GM21529 (cell line): ENCODE measurements at regions not wholly inside any gene's neighbourhood (a gene's known extent, or its start where the extent isn't known, plus 50 kb on each side); places are given as distances from the start of the nearest gene placed in this dataset.

Experiments used
- ATAC-seq: cut with Tn5 transposase; IDR thresholded peaks from one replicate; pipeline ENCODE4 v1.9.1; 2021; ENCODE audit not compliant: unreplicated experiment

DNA sequence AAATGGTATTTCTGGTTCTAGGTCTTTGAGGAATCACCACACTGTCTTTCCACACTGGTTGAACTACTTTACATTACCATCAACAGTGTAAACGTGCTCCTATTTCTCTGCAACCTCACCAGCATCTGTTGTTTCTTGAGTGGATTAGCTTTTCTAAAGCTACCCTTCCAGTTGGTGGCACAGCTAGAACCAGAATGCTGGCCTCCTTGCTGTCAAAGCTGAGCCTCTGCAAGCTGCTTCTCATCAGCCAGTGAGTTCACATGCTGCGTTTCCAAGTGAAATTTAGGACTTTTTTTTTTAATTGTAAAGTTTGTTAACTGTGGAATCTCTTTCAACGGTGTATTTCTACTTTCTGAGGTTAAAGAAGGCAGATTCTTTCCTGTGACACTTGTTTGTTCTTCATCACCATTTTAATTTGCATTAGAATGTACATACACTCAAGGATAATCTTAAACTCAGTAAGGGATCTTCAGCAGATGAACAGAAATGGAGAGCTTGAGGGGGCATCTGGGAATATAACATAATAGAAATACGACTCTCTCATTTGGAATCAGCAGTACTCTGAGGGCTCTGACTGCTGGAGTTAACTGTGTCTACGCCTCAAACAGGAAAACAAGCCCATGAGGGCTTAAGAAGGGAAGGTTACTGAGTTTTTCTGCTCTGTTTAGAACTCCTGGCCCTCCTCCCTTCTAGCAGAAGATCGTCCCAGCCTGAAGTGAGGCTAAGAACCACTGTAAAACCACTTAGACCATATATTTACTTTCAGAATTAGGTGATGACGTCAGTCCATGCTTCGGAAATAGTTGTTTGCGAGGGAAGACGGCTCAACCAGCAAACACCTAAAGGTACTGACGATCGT lies 148.4 kb upstream of the FAM20A start:
- no peak for ATAC-seq

GRCh38 chr17:68748381-68748780 lies 147.2 kb upstream of the FAM20A start:
- no peak for ATAC-seq

DNA sequence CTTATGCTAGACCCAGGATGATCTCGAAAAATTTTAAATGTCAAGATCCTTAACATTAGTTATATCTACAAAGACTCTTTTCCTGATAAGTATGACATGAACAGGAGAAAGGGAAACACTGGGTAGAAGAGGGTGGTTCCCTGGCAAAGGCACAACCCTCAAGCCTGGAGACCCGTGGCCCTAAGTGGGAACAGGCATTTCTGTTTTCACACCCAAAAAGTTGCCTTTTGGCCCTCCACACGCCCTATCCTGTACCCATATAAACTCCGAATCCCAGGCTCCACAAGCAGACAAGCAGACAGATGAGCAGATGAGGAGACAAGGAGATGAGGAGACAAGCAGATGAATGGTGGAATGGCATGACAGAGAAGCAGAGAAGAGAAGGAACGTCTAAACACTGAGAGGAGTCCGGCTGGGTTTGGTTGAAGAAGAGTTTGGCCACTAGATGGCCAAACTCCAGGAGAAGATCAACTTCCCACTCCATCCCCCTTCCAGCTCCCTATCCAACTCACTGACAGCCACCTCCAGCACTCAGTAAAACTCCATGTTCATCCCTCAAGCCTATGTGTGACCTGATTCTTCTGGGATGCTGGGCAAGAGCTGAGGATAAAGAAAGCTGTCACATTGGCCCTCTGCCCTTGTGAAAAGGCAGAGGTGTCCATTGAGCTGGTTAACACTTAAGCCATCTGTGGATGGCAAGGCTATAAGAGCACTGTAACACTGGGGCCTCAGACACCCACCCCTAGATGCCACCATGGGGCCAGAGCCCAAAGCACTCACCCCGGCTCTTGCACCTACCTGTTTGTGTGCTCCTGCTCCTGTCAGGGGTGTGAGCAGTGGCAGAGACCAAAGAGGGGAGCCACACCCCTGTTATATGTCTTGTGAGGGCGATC lies 139.6 kb upstream of the FAM20A start:
- ATAC-seq = no peak

GRCh38 chr17:68737761-68738443 lies 136.7 kb upstream of the FAM20A start:
- no peak for ATAC-seq

DNA sequence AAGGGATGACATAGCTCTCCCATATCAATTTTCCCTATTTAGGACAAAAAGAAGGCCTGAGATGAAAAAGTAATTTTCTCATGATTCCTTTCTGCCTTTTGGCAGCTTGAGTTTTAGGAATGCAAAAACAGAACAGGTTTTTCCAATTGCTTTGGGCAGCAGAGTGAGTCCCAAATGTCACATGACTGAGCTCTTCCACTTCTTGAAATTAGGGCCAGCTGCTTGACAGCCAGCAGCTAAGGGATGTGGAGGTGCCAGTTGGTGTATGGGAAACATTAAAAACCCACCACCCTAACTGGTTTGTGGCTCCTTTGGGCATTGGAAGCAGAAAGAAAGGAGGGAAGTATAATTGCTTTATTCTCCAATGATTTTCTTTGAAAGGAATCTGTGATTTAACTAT lies 133.8 kb upstream of the FAM20A start:
- no peak for ATAC-seq

GRCh38 chr17:68734187-68734900 lies 133.2 kb upstream of the FAM20A start:
- no peak for ATAC-seq

GRCh38 chr17:68733241-68734176 lies 132.3 kb upstream of the FAM20A start:
- no peak for ATAC-seq

DNA sequence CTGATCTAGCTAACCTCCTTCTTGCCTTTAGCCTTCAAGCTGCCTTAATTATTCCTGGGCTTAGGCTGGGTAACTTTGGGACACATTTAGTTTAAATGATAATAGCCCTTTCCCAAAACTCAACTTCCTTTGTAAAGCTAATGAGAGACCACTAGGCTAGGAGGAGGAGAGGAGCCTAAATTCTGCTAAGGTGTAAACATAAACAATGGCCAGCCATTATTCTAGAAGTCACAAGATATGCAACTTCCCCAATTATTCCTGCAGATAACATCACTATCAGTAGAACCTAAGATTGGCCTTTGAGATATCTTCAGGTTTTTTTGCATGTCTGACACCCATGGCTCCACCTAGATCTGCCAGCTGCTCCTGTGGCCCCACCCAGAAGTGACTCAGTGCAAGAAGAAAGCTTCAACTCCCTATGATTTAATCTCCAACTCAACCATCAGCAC lies 131.2 kb upstream of the FAM20A start:
- ATAC-seq = no peak

- ATAC-seq = no peak
Observed at GRCh38 chr17:68731465-68731864, 130.3 kb upstream of the FAM20A start.

GRCh38 chr17:68719431-68719830 lies 118.3 kb upstream of the FAM20A start:
- no peak for ATAC-seq

DNA sequence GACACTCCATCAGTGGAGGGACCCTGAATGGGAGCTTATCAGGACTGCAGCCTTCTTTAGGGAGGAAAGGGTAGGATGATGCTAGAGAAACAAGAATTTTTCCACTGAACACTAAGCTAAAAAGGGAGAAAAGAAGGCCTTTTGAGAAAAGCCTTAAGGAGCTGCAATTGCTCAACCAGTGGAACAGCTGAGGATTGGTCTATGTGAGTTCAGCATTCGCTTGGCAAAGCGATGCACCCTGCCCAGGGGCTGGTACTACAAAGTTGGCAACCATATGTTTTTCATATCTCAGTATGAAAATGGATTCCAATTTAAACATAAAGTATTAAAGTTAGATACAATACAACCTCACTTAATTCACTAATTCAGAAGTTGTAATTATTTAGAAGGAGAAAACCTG lies 117.8 kb upstream of the FAM20A start:
- no peak for ATAC-seq

DNA sequence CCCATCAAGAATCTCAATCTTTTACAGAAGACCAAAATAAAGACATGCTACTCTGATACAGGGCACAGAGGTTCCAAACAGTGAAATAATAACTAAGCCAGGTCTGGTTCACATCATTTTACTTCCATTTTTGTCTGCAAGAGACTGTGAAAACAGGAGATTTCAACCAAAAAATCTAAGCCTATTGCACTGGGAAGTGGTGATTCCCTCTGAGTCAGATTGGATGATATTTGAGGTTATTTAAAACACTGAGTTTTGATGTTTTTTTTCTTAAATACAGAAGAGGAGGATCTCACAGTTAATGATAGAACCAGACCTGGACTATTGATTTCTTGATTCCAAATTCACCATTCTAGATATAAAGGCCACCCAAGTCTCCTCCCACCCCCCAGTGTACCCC lies 117.3 kb upstream of the FAM20A start:
- ATAC-seq = no peak

GRCh38 chr17:68714676-68715075 lies 113.5 kb upstream of the FAM20A start:
- no peak for ATAC-seq

GRCh38 chr17:68711858-68712257 lies 110.7 kb upstream of the FAM20A start:
- ATAC-seq = no peak

DNA sequence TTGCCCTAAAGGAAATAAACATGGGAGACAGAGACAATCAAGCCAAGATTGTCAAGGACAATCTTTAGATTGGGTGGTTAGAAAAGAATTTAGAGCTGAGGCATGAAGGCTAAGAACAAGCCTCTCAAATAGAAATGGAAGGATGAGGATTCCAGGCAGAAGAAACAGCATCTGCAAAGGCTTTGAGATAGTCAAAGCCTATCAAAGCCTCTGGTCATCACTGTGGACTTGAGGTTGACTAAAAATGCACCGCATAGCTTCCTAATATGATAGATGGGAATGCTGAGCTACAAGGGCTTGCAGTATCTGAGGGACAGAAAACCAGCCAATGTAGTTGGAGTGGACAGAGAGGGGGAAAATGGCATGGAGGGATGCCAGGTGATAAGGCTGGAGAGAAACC lies 109.8 kb upstream of the FAM20A start:
- ATAC-seq = no peak

GRCh38 chr17:68710035-68710780 lies 109.0 kb upstream of the FAM20A start:
- ATAC-seq = no peak

- ATAC-seq = no peak
Observed at GRCh38 chr17:68709461-68709860, 108.3 kb upstream of the FAM20A start.

DNA sequence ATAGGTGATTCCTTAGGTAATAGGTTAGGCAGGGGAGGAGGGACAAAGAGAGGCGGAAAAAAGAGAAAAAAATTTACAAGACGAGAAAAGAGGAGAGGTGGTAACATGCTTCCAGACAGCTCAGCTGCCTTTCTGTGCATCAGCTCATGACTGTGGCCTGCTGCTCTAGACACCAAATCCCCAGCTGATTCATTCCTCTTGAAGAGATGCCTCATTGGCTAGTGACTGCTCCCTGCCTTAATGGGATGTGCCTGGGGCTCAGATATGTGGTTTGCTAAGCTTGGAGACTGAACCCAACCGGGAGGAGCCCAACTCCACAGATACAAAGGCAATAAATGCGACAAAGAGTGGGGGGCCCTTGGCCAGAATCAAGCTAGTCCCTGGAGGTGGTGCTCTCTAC lies 105.9 kb upstream of the FAM20A start:
- ATAC-seq = no peak

DNA sequence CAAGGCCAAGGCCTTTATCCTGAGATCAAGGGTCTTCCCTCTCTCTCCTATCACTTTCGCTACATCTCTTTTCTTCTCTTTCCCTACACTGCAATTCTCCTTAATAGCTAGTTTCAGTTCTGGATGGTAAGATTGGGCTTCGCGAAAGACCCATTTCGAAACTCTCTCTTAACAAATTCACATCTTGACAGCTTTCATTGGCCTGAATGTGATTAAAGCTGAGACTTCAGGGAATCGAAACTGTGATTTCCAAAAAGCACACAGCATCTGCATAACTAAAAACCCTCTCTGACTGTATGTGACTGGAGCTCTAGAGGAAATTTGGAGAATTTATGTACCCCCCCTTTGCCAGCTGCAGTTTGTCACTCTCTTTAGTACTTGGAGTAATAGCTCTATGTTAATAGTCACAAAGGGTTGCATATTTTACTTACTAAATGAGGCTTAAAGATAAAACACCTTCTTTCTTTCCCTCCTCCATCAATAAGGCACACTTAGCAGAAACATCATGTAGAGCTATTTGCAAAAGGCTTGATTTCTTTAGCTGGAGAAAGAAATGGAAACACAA lies 105.3 kb upstream of the FAM20A start:
- no peak for ATAC-seq
